BJ (cell line): ENCODE measurements at regions not wholly inside any gene's neighbourhood (a gene's known extent, or its start where the extent isn't known, plus 50 kb on each side); places are given as distances from the start of the nearest gene placed in this dataset.

ENCODE experiments used
- CTCF ChIA-PET: fragments of 350-600 bp; formaldehyde crosslinking; extraction: SDS; loops from one replicate; lab custom pipeline; 2021; ENCODE audit warnings: antibody characterized with exemption, inconsistent platforms; lab: Yijun Ruan, JAX
- POLR2A ChIA-PET: fragments of 300-600 bp; sonication (Branson Sonifier 250); formaldehyde crosslinking; extraction: SDS; loops from one replicate; lab custom pipeline; 2021; ENCODE audit warnings: antibody characterized with exemption; lab: Charles Lee
- DNase-seq: peaks from one replicate; pipeline ENCODE4 v3.0.0-alpha.2; 2011; ENCODE audit warnings: low read depth
- H3K27me3 ChIP-seq: 2 replicates; pipeline ENCODE4 v1.6.0; 2011; ENCODE audit warnings: low read length; ENCODE audit not compliant: control insufficient read depth, insufficient read depth
- H3K36me3 ChIP-seq: 2 replicates; pipeline ENCODE4 v1.5.1; 2011; ENCODE audit warnings: low read length; ENCODE audit not compliant: control insufficient read depth, insufficient read depth
- H3K4me3 ChIP-seq: 2 replicates; pipeline ENCODE4 v1.5.1; 2011; ENCODE audit warnings: low read depth, mild to moderate bottlenecking, control low read depth, low read length
- TF ChIP-seq, protein P1 (sequence below): IDR thresholded peaks from 2 replicates; pipeline ENCODE4 v1.5.1; 2011; ENCODE audit warnings: low read depth, mild to moderate bottlenecking, control low read depth, inconsistent platforms, low read length, moderate library complexity; ENCODE audit not compliant: insufficient read depth

DNA sequence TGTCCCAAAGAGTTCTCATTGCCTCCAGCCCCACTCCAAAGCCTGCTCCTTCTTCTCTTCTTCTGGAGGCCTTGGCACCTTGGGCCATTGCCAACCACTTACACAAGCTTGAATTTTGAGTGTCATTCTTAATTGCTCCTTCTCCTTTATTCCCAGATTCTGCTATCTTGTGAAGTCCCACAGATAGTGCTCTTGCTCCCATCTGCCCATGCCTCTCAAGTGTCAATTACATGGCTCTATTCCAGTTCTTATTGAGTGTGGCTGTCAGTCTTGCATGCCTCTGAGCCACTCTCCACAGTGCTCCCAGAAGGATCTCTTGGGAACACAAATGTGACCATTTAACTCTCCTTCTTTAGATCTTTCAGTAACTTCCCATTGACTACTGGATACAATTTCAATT, 117.3 kb upstream of the SFRP2 start:
- H3K36me3 ChIP-seq: no peaks in the 10 kb centered on the region
- TF ChIP-seq, protein P1, sequence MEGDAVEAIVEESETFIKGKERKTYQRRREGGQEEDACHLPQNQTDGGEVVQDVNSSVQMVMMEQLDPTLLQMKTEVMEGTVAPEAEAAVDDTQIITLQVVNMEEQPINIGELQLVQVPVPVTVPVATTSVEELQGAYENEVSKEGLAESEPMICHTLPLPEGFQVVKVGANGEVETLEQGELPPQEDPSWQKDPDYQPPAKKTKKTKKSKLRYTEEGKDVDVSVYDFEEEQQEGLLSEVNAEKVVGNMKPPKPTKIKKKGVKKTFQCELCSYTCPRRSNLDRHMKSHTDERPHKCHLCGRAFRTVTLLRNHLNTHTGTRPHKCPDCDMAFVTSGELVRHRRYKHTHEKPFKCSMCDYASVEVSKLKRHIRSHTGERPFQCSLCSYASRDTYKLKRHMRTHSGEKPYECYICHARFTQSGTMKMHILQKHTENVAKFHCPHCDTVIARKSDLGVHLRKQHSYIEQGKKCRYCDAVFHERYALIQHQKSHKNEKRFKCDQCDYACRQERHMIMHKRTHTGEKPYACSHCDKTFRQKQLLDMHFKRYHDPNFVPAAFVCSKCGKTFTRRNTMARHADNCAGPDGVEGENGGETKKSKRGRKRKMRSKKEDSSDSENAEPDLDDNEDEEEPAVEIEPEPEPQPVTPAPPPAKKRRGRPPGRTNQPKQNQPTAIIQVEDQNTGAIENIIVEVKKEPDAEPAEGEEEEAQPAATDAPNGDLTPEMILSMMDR: no peak
- H3K4me3 ChIP-seq: no peak overlapping the region
- ChIA-PET CTCF (no interaction called here), POLR2A (no interaction called here)
- no peak for DNase-seq
- no peaks in the 10 kb centered on the region; the same call in 1 of the 2 replicates for H3K27me3 ChIP-seq

DNA sequence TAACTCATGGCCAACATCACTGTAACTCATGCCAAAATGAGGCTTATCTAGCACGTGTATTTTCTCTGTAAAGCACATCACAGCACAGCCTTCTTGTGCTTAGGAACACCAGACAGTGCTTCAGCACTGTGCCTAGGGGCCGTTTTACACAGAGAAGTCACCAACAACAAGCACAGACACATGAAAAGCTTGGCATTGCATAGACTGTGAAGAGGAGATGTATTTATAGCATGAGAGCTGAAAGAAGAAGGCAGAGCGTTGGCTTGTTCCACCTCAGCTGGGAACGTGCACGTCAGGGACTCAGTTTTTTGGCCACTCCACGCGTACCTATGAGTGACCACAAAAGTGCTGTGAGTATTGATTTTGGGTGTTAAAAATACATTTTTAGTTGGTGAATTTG, 116.3 kb upstream of the SFRP2 start:
- TF ChIP-seq, protein P1: no peak
- DNase-seq: no peak
- H3K27me3 ChIP-seq: no peaks in the 10 kb centered on the region; the same call in 1 of the 2 replicates
- H3K4me3 ChIP-seq: no peak overlapping the region
- POLR2A ChIA-PET: no interaction called here
- no peaks in the 10 kb centered on the region for H3K36me3 ChIP-seq
- CTCF ChIA-PET: interaction anchor here (1.1 kb wide), 1 partner anchor 25 kb away, joined by 3 read pairs; no protein-coding TSS in a partner anchor

DNA sequence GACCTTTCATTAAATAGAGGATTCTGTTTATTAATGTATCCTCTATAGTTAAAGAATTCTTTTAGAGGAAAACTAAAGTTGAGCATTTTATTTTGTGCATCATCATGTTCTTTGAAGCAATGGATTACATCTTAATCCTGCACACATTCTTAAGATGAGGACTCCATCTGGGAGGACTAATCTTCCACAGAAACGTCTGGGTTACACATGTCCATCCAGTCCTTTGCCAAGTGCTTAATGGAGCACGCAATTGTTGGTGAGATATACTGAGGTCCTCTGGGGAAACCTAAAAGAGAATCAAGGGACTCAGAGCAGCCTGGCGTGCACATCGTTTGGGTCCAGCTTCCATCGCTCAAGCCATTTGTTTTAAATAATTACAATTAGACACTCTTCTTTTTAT, 115.1 kb upstream of the SFRP2 start:
- Histone ChIP-seq H3K27me3 (no peaks in the 10 kb centered on the region; the same call in 1 of the 2 replicates), H3K4me3 (no peak overlapping the region), H3K36me3 (no peaks in the 10 kb centered on the region)
- ChIA-PET CTCF (no interaction called here), POLR2A (no interaction called here)
- TF ChIP-seq, protein P1: no peak
- no peak for DNase-seq

DNA sequence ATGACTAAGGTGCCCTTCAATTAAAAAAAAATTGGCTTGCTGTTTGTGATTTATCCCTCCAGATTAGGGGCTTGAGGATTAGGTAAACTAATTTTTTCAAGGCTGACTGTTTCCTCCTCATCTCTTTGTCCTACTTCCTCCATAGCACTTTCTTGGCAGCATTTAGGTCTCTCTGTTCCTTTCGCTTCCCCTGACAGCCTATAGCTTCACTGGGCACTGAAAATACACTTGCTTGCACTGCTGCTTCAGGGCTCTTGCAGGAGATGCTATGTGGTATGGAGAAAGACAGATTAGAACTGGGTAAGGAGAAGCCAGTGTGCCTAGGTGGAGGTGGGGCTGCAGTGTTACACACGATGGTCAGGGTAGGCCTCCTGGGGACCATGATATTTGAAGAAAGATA, 112.3 kb upstream of the SFRP2 start:
- TF ChIP-seq, protein P1: no peak
- no peak overlapping the region for H3K4me3 ChIP-seq
- no peaks in the 10 kb centered on the region; the same call in 1 of the 2 replicates for H3K27me3 ChIP-seq
- DNase-seq: no peak
- ChIA-PET CTCF (no interaction called here), POLR2A (no interaction called here)
- no peaks in the 10 kb centered on the region for H3K36me3 ChIP-seq

DNA sequence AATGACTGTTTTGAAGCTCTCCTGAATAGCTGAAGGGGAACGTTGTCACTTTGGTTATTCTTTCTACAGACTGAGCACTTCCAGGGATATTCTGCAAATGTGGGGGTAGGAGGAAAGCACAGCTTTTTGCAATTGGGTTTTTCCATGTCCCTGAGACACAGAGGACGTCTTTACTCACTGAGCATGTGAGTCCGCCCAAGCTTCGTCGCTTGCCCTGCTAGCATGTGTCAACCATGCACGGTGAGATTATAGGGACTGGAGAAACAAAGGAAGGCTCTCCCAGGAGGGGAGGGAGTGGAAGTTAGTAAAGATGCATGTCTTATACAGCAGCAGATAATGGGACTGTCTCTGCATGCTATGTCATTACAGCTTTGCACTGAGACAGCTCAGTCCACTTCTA, 111.5 kb upstream of the SFRP2 start:
- no peak for DNase-seq
- POLR2A ChIA-PET: no interaction called here
- H3K27me3 ChIP-seq: no peaks in the 10 kb centered on the region; the same call in 1 of the 2 replicates
- TF ChIP-seq, protein P1: no peak
- H3K4me3 ChIP-seq: no peak overlapping the region
- no peaks in the 10 kb centered on the region for H3K36me3 ChIP-seq
- CTCF ChIA-PET: no interaction called here
